Activated effector memory CD4-positive, alpha-beta T cell treated with Interleukin-2 at 50 U/mL for 16 hours (primary cell): ENCODE measurements at regions not wholly inside any gene's neighbourhood (a gene's known extent, or its start where the extent isn't known, plus 50 kb on each side); places are given as distances from the start of the nearest gene placed in this dataset.

Experiments
- DNase-seq: peaks from one replicate; pipeline ENCODE4 v3.0.0-alpha.2; 2020

- no peak for DNase-seq
Measured at GRCh38 chr9:135198144-135198543, 110.7 kb downstream of the OLFM1 start.

DNA sequence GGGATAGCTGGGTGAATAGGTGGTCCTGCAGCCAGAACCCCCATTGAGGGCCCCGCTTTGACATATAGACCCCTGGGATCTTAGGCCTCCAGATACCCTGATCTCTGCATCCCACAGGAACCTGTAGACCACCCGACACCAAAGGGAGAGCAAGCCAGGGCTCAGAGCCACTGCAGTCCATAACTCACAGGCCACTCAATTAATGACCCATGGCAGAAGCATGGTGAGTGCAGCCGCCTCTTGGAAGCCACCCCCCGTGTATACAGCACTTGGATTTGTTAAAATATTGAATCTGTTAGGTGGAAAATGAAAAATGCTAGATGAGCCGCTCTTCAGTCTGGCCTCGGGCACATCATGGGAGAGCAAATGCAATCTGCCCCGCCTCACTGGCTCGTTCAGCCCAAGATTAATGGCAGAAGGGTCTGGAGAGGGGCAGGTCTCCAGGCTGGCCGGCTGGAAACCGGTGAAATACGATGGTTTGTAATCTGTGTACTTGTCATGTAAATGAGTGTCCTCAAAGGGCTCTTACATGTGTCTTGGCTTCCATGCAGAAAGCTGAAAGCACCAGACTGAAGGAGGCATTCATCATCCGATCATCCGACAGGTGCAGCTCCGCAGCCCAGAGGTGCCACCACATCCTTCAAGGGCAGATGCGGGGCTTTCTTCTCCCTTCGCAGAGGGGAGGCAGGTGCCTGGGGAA lies 111.3 kb downstream of the OLFM1 start:
- DNase-seq = no peak

- DNase-seq = no peak
Measured at GRCh38 chr9:135199489-135199888, 112.0 kb downstream of the OLFM1 start.

- no peak for DNase-seq
Measured at GRCh38 chr9:135201711-135202110, 114.2 kb downstream of the OLFM1 start.

GRCh38 chr9:135204177-135204576 lies 116.7 kb downstream of the OLFM1 start:
- no peak for DNase-seq

GRCh38 chr9:135209136-135209535 lies 121.7 kb downstream of the OLFM1 start:
- DNase-seq = no peak

- no peak for DNase-seq
Measured at GRCh38 chr9:135209852-135210251, 122.4 kb downstream of the OLFM1 start.

DNA sequence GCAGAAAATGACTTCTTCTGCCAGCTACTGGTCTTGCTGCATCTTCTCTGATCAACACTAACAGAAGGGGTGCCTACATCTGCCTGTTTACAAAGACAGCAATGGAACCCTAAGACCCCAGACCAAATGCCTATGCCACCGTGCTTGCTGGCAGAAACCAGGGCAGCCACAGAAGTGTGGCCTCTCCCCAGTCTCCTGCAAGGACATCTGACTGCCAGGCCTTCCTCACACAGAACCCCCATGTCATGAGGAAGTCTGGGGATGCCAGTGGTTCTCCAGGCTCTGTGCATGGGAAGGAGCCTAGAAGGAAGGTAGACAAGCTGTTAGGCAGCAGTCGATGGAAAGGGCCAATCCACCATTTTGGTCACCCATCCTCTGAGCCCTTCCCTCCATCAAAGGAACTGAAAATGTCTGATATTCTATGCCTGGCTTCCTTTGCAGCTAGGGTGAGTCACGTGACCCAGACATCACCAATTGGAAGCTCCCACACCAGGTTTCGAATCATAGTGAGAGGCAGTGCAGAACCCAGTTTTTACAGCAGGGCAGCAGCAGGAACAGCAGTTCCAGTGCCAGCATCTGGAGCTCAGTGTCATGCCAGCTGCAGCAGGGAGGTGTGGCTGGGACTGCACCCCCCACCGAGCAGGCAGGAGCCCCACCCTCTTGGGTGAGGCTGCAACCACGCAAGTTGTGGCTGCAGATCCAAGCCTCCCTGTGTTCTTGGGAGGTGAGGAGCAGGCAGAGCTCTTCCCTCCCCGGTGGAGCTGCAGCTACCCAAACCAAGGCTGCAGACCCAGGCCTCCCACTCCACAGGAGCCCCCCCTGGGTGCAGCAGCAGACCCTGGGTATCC lies 123.4 kb downstream of the OLFM1 start:
- no peak for DNase-seq

DNA sequence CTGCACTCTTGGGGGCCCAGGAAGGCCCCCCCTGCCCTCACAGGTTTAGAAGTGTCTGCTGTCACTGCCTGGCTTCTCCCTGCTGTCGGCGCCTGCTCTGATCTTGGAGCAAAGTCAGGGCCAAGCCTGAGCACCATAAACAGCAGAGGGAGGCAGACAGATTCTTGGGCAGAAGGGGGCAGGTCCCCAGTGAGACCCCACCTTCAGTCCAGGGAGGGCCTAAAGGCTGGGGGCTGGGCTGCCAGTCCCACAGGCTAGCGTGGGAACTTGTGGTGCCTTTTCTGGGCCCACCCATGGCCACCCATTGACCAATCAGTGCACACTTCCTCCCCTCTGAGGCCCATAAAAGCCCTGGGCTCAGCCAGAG lies 124.0 kb downstream of the OLFM1 start:
- DNase-seq = no peak

GRCh38 chr9:135212961-135213360 lies 125.5 kb downstream of the OLFM1 start:
- no peak for DNase-seq

DNA sequence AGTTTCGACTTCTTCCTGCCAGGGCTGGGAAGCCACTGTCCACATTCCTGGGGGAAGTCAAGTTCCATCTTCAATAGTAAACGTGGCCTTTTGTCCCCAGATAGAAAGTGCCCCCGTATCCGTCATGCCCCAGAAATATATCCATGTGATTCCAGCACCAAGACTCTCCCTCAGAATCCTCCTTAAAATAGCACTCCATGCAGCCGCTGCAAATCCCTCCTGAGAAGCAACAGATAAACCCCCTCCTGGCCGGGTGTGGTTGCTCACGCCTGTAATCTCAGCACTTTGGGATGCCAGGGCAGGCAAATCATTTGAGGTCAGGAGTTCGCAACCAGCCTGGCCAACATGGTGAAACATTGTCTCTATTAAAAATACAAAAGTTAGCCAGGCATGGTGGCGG lies 126.1 kb downstream of the OLFM1 start:
- no peak for DNase-seq

GRCh38 chr9:135214054-135214640 lies 126.7 kb downstream of the OLFM1 start:
- no peak for DNase-seq

DNA sequence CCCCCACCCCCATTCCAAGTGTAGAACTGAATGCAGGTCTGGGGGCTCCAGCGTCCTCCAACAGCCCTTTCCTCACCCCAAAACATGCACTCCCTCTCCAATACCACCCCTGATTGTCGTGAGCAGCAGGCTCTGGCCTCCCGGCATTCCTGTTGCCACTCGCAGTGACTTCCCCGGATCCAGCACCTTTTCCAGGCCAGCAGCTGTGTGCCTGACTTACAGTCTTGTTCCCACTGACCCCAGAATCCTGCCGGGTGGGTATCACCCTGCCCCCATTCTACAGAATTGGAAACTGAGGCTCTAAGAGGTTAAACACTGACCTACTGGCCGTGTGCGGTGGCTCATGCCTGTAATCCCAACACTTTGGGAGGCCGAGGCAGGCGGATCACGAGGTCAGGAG lies 127.2 kb downstream of the OLFM1 start:
- DNase-seq = no peak

DNA sequence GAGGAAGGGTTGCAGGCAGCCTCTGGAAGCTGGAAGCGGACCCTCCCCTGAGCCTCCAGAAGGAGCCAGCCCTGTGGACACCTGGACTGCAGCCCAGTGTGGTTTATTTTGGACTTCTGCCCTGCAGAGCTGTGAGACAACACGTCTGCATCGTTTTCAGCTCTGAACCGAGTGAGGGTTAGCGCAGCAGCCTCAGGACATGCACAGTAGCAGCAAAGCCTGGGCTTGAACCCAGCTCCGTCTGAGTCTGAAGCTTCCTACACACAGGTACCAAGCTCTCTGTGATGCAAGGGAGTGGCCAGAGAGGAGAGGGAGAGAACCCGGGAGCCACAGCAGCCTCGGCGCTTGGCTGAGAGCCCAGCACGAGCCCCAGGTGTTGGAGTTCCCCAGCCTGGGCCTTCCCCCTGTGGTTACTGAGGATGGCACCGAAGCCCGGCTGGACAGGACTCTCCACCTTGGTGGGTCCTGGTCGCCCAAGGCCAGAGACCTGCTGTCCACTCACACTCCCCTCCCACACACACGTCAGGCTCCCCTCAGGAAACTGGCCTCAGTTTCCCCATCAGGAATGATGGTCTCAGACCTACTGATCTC lies 128.2 kb downstream of the OLFM1 start:
- DNase-seq = no peak

GRCh38 chr9:135216236-135216635 lies 128.8 kb downstream of the OLFM1 start:
- DNase-seq = no peak

DNA sequence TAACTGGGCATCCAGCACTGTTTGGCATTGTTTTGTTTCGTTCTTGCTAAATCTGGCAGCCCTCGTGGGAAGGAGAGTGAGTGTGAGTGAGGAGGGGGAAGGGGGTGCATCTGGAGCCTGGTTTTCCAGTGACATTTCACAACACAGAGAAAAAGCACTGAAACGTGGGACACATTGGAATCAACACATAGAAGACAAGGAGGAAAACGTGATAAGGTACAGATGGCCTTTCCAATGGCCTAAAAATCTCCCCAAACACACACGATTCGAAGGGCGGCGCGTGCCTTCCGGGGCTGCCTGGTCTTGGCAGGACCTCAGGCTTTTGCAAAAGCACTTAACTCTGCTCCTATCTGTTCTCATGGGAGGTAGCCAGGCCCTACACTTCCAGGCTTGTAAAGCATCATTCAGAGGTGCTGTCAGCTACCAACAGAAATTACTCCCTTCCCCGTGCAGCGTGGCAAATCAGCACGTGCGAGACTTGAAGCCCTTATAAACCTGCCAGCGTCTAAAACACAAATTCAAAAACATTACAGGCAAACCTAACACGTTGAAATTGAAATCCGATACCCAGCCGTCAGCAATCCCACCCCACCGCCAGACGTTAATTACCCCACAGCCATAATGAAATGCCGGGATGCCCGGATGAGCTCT lies 129.4 kb downstream of the OLFM1 start:
- DNase-seq = no peak

- DNase-seq = no peak
Measured at GRCh38 chr9:135217836-135218235, 130.4 kb downstream of the OLFM1 start.

- DNase-seq = no peak
Measured at GRCh38 chr9:135218331-135219225, 131.1 kb downstream of the OLFM1 start.

DNA sequence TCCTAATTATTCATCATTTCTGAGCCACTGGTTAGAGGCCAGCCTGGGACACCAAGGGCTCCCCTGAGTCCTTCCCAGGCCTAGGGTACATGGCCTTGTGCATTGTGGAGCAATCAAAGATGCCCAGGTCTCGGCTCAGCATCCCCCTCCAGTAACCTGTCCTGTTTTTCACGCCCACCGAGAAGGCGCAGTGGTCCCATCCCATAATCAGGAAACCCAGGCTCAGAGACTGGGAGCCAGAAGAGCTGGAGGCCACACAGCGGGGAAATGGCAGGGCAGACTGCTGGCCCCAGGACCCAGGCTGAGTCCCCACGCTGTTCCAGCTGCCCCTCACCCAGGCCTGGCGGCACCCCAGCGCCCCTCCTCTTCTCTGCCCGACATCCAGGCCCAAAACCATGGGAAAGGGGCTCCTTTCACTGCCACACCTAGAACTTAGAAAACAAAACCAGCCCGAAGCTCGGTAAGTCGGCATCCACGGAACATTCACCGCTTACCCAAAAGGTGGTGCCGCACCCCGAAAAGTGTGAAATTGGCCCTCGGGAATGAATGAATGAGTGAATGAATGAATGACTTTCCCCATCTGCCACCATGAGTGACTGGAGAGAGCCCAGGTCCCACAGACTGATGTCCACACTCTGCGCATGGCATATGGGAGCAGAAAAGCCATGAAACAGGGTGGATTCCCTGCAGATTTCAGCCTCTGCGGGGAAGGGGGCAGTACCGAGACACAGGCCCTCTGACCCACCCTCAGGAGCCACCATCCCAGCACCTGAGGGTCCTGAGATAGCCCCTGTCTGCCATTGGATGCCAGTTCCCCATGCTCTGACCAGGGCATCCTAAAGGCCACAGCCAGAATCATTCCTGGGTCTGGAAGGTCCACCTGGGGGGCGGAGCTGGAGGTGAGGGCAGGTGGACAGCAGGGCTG lies 132.5 kb downstream of the OLFM1 start:
- DNase-seq = no peak

DNA sequence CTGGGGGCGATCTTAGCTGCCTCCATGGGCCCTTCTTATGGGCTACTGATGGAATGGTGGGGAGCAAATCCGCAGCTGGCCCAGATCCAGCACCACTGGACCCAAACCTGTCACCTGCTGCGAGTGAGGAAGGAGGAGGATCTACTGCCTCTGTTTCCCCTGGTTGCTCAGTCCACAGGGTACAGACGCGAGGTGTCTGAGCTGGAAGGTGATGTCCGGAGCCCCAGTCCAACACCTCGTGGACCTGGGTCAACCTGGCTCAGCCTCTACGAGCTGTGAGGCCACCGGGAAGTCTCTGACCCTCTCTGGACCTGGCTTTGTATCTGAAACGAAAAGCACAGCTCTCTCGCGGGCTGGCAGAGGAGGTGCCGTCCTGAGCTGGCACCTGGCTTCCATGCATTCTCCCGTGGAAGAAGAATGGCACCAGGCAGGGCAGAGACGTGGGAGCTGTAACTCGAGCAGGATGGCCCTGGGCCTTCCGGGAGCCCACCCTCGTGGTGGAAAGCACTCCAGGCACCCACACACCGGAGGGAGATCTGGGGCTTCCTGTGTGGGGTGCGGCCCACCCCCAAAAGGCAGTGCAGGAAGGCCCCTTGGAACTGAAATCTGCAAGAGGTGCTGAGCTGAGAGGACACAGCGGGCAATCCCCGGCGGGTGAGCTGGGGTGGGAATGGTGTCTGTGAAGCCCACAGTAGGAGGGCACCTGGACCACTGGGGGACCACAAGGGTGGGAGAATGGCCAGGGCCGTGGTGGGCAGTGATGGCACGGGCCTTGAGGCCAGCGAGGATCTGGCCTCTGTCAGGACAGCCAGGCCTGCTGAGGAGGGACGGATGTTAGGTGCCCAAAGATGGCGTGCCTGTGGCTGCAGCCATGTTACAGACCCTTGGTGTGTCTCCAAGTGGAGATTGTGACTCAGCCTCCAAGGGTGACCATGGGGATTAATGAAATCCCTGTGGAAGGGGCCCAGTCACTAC lies 133.4 kb downstream of the OLFM1 start:
- no peak for DNase-seq
